H1 (cell line): ENCODE measurements at regions not wholly inside any gene's neighbourhood (a gene's known extent, or its start where the extent isn't known, plus 50 kb on each side); places are given as distances from the start of the nearest gene placed in this dataset.

Experiments used
- CTCF ChIA-PET: fragments of 300-600 bp; sonication (Branson Sonifier 250); formaldehyde crosslinking; loops from one replicate; lab custom pipeline; 2021; ENCODE audit not compliant: partially characterized antibody; lab: Charles Lee
- POLR2A ChIA-PET: fragments of 300-600 bp; sonication (Branson Sonifier 250); formaldehyde crosslinking; loops from one replicate; lab custom pipeline; 2021; ENCODE audit warnings: inconsistent platforms; ENCODE audit not compliant: partially characterized antibody; lab: Charles Lee
- DNase-seq, 2 experiments: peaks; one replicate each; pipeline versions ENCODE4 v3.0.0 to v3.0.0-alpha.2; 2010 to 2022; ENCODE audit warnings: low spot score in 2 of 2, low read depth in 1 of 2, mixed read lengths in 1 of 2
- FAIRE-seq: peaks from 2 replicates; lab custom pipeline; 2011; peaks lifted over from hg19 to GRCh38; lab: Jason Lieb, UNC
- H2AFZ ChIP-seq: 2 replicates; pipeline ENCODE4 v1.8.1; 2012; ENCODE audit warnings: low read length, inconsistent platforms
- H2AK5ac ChIP-seq: 2 replicates; pipeline ENCODE4 v1.6.1; 2013; ENCODE audit warnings: low read depth, low read length
- H2BK120ac ChIP-seq: replicated peaks from 2 replicates; pipeline ENCODE3; 2013; ENCODE audit warnings: low read depth, low read length, inconsistent platforms
- H2BK12ac ChIP-seq: 2 replicates; pipeline ENCODE4 v1.6.1; 2013; ENCODE audit warnings: low read depth, low read length
- H2BK15ac ChIP-seq: 2 replicates; pipeline ENCODE4 v1.6.1; 2013; ENCODE audit warnings: low read length
- H2BK20ac ChIP-seq: 2 replicates; pipeline ENCODE4 v1.6.1; 2013; ENCODE audit warnings: low read length
- H2BK5ac ChIP-seq: 2 replicates; pipeline ENCODE4 v1.6.1; 2013; ENCODE audit warnings: low read depth, low read length
- H3K14ac ChIP-seq: 2 replicates; pipeline ENCODE4 v1.6.1; 2013; ENCODE audit warnings: inconsistent platforms; ENCODE audit not compliant: insufficient read length
- H3K18ac ChIP-seq: 2 replicates; pipeline ENCODE4 v1.6.1; 2013; ENCODE audit warnings: low read length; ENCODE audit errors: extremely low read depth
- H3K23ac ChIP-seq: 2 replicates; pipeline ENCODE4 v1.6.1; 2013; ENCODE audit warnings: inconsistent platforms; ENCODE audit not compliant: insufficient read length
- H3K23me2 ChIP-seq: 2 replicates; pipeline ENCODE4 v1.6.1; 2013; ENCODE audit warnings: low read depth, low read length
- H3K27ac ChIP-seq: 2 replicates; pipeline ENCODE4 v1.6.1; 2011; ENCODE audit warnings: low read depth, low read length, inconsistent platforms
- H3K27me3 ChIP-seq, 4 experiments: replicated peaks in 1 of 4; 1 replicate in 1 of 4; 2 replicates in 3 of 4; pipeline versions ENCODE4 v1.6.1 to v1.8.1; 2011 to 2013; ENCODE audit warnings: low read length in 3 of 4, mild to moderate bottlenecking in 3 of 4, inconsistent platforms in 2 of 4, mixed read lengths in 2 of 4, moderate library complexity in 1 of 4; ENCODE audit not compliant: control insufficient read depth in 3 of 4, insufficient read depth in 3 of 4; ENCODE audit errors: extremely low read depth in 1 of 4
- H3K36me3 ChIP-seq, 4 experiments: 2 replicates each; pipeline versions ENCODE4 v1.6.1 to v1.8.1; 2011 to 2013; ENCODE audit warnings: mild to moderate bottlenecking in 4 of 4, low read length in 3 of 4, moderate library complexity in 2 of 4, control low read depth in 1 of 4, inconsistent platforms in 1 of 4; ENCODE audit not compliant: insufficient read depth in 4 of 4, control insufficient read depth in 2 of 4
- H3K4ac ChIP-seq: replicated peaks from 2 replicates; pipeline ENCODE3; 2013; ENCODE audit warnings: low read length, low read depth, mixed read lengths, inconsistent platforms; ENCODE audit not compliant: insufficient read length
- H3K4me1 ChIP-seq, 4 experiments: replicated peaks in 1 of 4; 1 replicate in 1 of 4; 2 replicates in 3 of 4; pipeline versions ENCODE4 v1.6.1 to v1.8.1; 2011 to 2013; ENCODE audit warnings: low read length in 3 of 4, inconsistent platforms in 2 of 4, mixed read lengths in 1 of 4; ENCODE audit not compliant: insufficient read depth in 4 of 4, control insufficient read depth in 3 of 4
- H3K4me2 ChIP-seq, 2 experiments: 2 replicates each; pipeline versions ENCODE4 v1.6.1 to v1.8.1; 2011 to 2013; ENCODE audit warnings: low read depth in 2 of 2, low read length in 2 of 2, control low read depth in 1 of 2, inconsistent platforms in 1 of 2, mild to moderate bottlenecking in 1 of 2; ENCODE audit not compliant: insufficient read depth in 1 of 2
- H3K4me3 ChIP-seq, 4 experiments: fragments of 200-600, 300-600 bp in 1 of 4; sonication (generic), shearing (Covaris generic), sonication (Bioruptor Twin) in 1 of 4; 2 replicates each; pipeline versions ENCODE4 v1.5.1 to v1.8.1; 2011 to 2016; ENCODE audit warnings: low read length in 4 of 4, low read depth in 3 of 4, control low read depth in 2 of 4, inconsistent platforms in 2 of 4, mild to moderate bottlenecking in 2 of 4, mixed read lengths in 1 of 4, moderate library complexity in 1 of 4; ENCODE audit not compliant: insufficient read depth in 2 of 4; ENCODE audit errors: extremely low read depth in 1 of 4
- H3K56ac ChIP-seq: replicated peaks from 2 replicates; pipeline ENCODE3; 2013; ENCODE audit warnings: low read depth, mild to moderate bottlenecking, mixed read lengths, low read length, inconsistent platforms; ENCODE audit not compliant: insufficient read length
- H3K79me1 ChIP-seq: 2 replicates; pipeline ENCODE4 v1.6.1; 2013; ENCODE audit warnings: low read depth, low read length, control low read depth
- H3K79me2 ChIP-seq, 2 experiments: 2 replicates each; pipeline versions ENCODE4 v1.6.1 to v1.8.1; 2012 to 2013; ENCODE audit warnings: low read length in 2 of 2, mild to moderate bottlenecking in 2 of 2, inconsistent platforms in 1 of 2; ENCODE audit not compliant: insufficient read depth in 2 of 2, control insufficient read depth in 1 of 2
- H3K9ac ChIP-seq, 4 experiments: replicated peaks in 1 of 4; 1 replicate in 1 of 4; 2 replicates in 3 of 4; pipeline versions ENCODE4 v1.6.1 to v1.8.1; 2011 to 2013; ENCODE audit warnings: low read depth in 3 of 4, low read length in 3 of 4, control low read depth in 2 of 4, mild to moderate bottlenecking in 2 of 4, moderate library complexity in 2 of 4, inconsistent platforms in 1 of 4; ENCODE audit errors: extremely low read depth in 1 of 4
- H3K9me3 ChIP-seq, 2 experiments: 2 replicates each; pipeline versions ENCODE4 v1.6.1 to v1.8.1; 2012 to 2013; ENCODE audit warnings: mild to moderate bottlenecking in 2 of 2, moderate library complexity in 2 of 2, control low read depth in 1 of 2, inconsistent platforms in 1 of 2, low read depth in 1 of 2, low read length in 1 of 2, mixed read lengths in 1 of 2; ENCODE audit not compliant: insufficient read depth in 2 of 2
- H4K20me1 ChIP-seq, 2 experiments: replicated peaks in 1 of 2; 2 replicates each; pipeline versions ENCODE3 to v1.8.1; 2011 to 2013; ENCODE audit warnings: inconsistent platforms in 2 of 2, low read length in 2 of 2, mild to moderate bottlenecking in 1 of 2; ENCODE audit not compliant: insufficient read depth in 2 of 2, control insufficient read depth in 1 of 2
- H4K5ac ChIP-seq: 2 replicates; pipeline ENCODE4 v1.6.1; 2013; ENCODE audit warnings: low read length, low read depth, mixed read lengths, inconsistent platforms; ENCODE audit not compliant: insufficient read length
- H4K8ac ChIP-seq: 2 replicates; pipeline ENCODE4 v1.8.0; 2013; ENCODE audit warnings: mild to moderate bottlenecking, moderate library complexity, low read length, inconsistent platforms; ENCODE audit not compliant: insufficient read depth; ENCODE audit errors: extremely low read depth
- H4K91ac ChIP-seq: replicated peaks from 2 replicates; pipeline ENCODE3; 2013; ENCODE audit warnings: low read length, mixed read lengths, inconsistent platforms; ENCODE audit not compliant: insufficient read length
- BACH1 ChIP-seq: IDR thresholded peaks from 2 replicates; pipeline ENCODE4 v1.6.1; 2012; ENCODE audit warnings: low read length, improper control_type of control experiment
- FOSL1 ChIP-seq: IDR thresholded peaks from 2 replicates; pipeline ENCODE4 v1.6.1; 2011; ENCODE audit warnings: mild to moderate bottlenecking, low read depth, low read length, moderate library complexity; ENCODE audit not compliant: insufficient read depth
- GABPA ChIP-seq: IDR thresholded peaks from 2 replicates; pipeline ENCODE4 v1.6.1; 2011; ENCODE audit warnings: mild to moderate bottlenecking, low read length, moderate library complexity, borderline replicate concordance; ENCODE audit not compliant: insufficient read depth
- NRF1 ChIP-seq: IDR thresholded peaks from 2 replicates; pipeline ENCODE4 v1.6.1; 2011; ENCODE audit warnings: mild to moderate bottlenecking, low read depth, low read length, improper control_type of control experiment
- POLR2AphosphoS5 ChIP-seq: IDR thresholded peaks from 2 replicates; pipeline ENCODE4 v1.6.1; 2011; ENCODE audit warnings: low read depth, low read length
- POU5F1 ChIP-seq: IDR thresholded peaks from 2 replicates; pipeline ENCODE4 v1.6.1; 2011; ENCODE audit warnings: low read depth, mild to moderate bottlenecking, low read length, moderate library complexity
- RFX5 ChIP-seq: IDR thresholded peaks from 2 replicates; pipeline ENCODE4 v1.6.1; 2011; ENCODE audit warnings: low read depth, low read length, improper control_type of control experiment, borderline replicate concordance
- RXRA ChIP-seq: IDR thresholded peaks from 2 replicates; pipeline ENCODE4 v1.6.1; 2011; ENCODE audit warnings: low read depth, mild to moderate bottlenecking, low read length, moderate library complexity; ENCODE audit not compliant: insufficient read depth
- SAP30 ChIP-seq: fragments of 300-600 bp; sonication (generic); IDR thresholded peaks from 2 replicates; pipeline ENCODE4 v1.7.1; 2012; ENCODE audit warnings: low read length, moderate library complexity, mild to moderate bottlenecking, inconsistent platforms; ENCODE audit not compliant: insufficient read depth, insufficient replicate concordance
- SIN3A ChIP-seq, 2 experiments: IDR thresholded peaks in 1 of 2; conservative IDR thresholded peaks in 1 of 2; 2 replicates each; pipeline ENCODE4 v1.6.1; 2011 to 2012; ENCODE audit warnings: low read length in 2 of 2, improper control_type of control experiment in 1 of 2, low read depth in 1 of 2, mild to moderate bottlenecking in 1 of 2
- SUZ12 ChIP-seq: fragments of 200-600 bp; sonication (generic); IDR thresholded peaks from 2 replicates; pipeline ENCODE4 v1.6.1; 2012; ENCODE audit warnings: mild to moderate bottlenecking, inconsistent platforms, low read length, moderate library complexity, mixed read lengths
- TAF1 ChIP-seq: IDR thresholded peaks from 2 replicates; pipeline ENCODE4 v1.6.1; 2011; ENCODE audit warnings: mild to moderate bottlenecking, low read depth, low read length
- WGBS, 2 experiments: shearing (Covaris generic) in 1 of 2; methylation state at CpG; one replicate each; pipeline versions ENCODE4 v1.1.6 to v1.1.7; 2013 to 2015; ENCODE audit warnings: low lambda C conversion rate in 2 of 2, mixed read lengths in 2 of 2, inconsistent platforms in 1 of 2, low coverage in 1 of 2, missing lambda C conversion rate in 1 of 2; ENCODE audit not compliant: insufficient replicate concordance in 2 of 2, insufficient coverage in 1 of 2, insufficient read length in 1 of 2; ENCODE audit errors: extremely low coverage in 1 of 2, missing lambda C conversion rate in 1 of 2; 5-methylcytosine and 5-hydroxymethylcytosine counted together
- TF ChIP-seq, protein P1 (sequence below): IDR thresholded peaks from 2 replicates; pipeline ENCODE4 v1.6.1; 2012; ENCODE audit warnings: inconsistent platforms

GRCh38 chr1:217348960-217349664 is 281.8 kb downstream of the GPATCH2 start:
- ChIA-PET POLR2A (no interaction called here), CTCF (interaction anchor here (0.7 to 3.1 kb wide), 6 partner anchors 11 to 1131 kb away, joined by 3 to 17 read pairs (median 3); no protein-coding TSS in a partner anchor)
- FAIRE-seq (no peak), DNase-seq (no peak)
- Histone ChIP-seq H4K20me1 (no peaks in the 10 kb centered on the region), H3K9ac (no peak overlapping the region), H3K4me2 (no peak overlapping the region), H3K23me2 (no peaks in the 10 kb centered on the region), H2AK5ac (no peak overlapping the region), H3K18ac (no peak overlapping the region), H3K79me1 (no peaks in the 10 kb centered on the region), H3K4ac (no peak overlapping the region), H3K79me2 (no peaks in the 10 kb centered on the region), H3K36me3 (no peaks in the 10 kb centered on the region), H4K8ac (no peak overlapping the region), H3K27me3 (no peaks in the 10 kb centered on the region), H4K5ac (no peak overlapping the region), H3K14ac (no peak overlapping the region), H3K23ac (no peak overlapping the region), H4K91ac (no peak overlapping the region), H2BK5ac (no peak overlapping the region), H3K4me1 (peaks cover 0 to 2% (median 0%) of the 10 kb centered on the region in 4 experiments; a peak in 3 of 7 replicates), H3K4me3 (no peak overlapping the region), H2BK15ac (no peak overlapping the region), H3K56ac (no peak overlapping the region), H2BK20ac (no peak overlapping the region), H3K9me3 (no peaks in the 10 kb centered on the region), H2BK120ac (no peak overlapping the region), H2BK12ac (no peak overlapping the region), H2AFZ (no peak overlapping the region), H3K27ac (no peak overlapping the region)
- WGBS, 2 experiments, result 71% methylated on average over 7 of the region's 7 CpGs; no CpG with 5 or more reads in 1 of the 2 experiments
- TF ChIP-seq GABPA (no peak), SAP30 (no peak), SIN3A (conservative IDR thresholded peaks at IDR 0.05 in 1 of 2, IDR thresholded peaks at IDR 0.05 in 1 of 2; ENCODE audit: low read depth in 1 of 2, low read length in 2 of 2) (no peak), RFX5 (no peak), NRF1 (no peak), FOSL1 (no peak), POLR2AphosphoS5 (no peak), RXRA (no peak), BACH1 (no peak), TAF1 (no peak), SUZ12 (no peak), POU5F1 (no peak)
- TF ChIP-seq, protein P1, sequence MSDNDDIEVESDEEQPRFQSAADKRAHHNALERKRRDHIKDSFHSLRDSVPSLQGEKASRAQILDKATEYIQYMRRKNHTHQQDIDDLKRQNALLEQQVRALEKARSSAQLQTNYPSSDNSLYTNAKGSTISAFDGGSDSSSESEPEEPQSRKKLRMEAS, result no peak
